Transverse colon (tissue), 4 donors: ENCODE measurements at regions not wholly inside any gene's neighbourhood (a gene's known extent, or its start where the extent isn't known, plus 50 kb on each side); places are given as distances from the start of the nearest gene placed in this dataset.

Experiments used
- CTCF ChIP-seq, 5 experiments: fragments of 200-600 bp in 3 of 5; fragments of 450-650 bp in 2 of 5; sonication (generic) in 3 of 5; IDR thresholded peaks; 1 replicate in 2 of 5; 2 replicates in 3 of 5; pipeline ENCODE4 v1.5.1; 2016 to 2017; ENCODE audit warnings: antibody characterized with exemption in 5 of 5, inconsistent platforms in 3 of 5, mild to moderate bottlenecking in 2 of 5, moderate library complexity in 1 of 5
- POLR2A ChIP-seq: fragments of 450-650 bp; IDR thresholded peaks from one replicate; pipeline ENCODE4 v1.6.1; 2016; ENCODE audit warnings: antibody characterized with exemption, mild to moderate bottlenecking, moderate library complexity
- POLR2AphosphoS5 ChIP-seq, 3 donors: sonication (generic); formaldehyde crosslinking; IDR thresholded peaks; one replicate each; pipeline ENCODE4 v1.6.1; 2016; ENCODE audit warnings: antibody characterized with exemption in 3 of 3

GRCh38 chr1:239128541-239128940, 257.8 kb upstream of the CHRM3 start:
- TF ChIP-seq CTCF (IDR thresholded peaks at IDR 0.05) (no peak), POLR2AphosphoS5 (IDR thresholded peaks at IDR 0.05) (no peak), POLR2A (no peak)
